ENCODE measurements at regions not wholly inside any gene's neighbourhood (a gene's known extent, or its start where the extent isn't known, plus 50 kb on each side); places are given as distances from the start of the nearest gene placed in this dataset.

GRCh38 chr5:39605588-39606575 lies 181.1 kb upstream of the DAB2 start:
- no peak for DNase-seq (ENCODE audit: extremely low spot score)

GRCh38 chr5:39605145-39605544 lies 180.4 kb upstream of the DAB2 start:
- no peak for DNase-seq (ENCODE audit: extremely low spot score)
- POLR2A ChIA-PET: no interaction called here
- TF ChIP-seq L3MBTL2 (conservative IDR thresholded peaks at IDR 0.05): no peak
- TF ChIP-seq HDGF (IDR thresholded peaks at IDR 0.05; ENCODE audit: borderline replicate concordance): no peak
- no peak for TF ChIP-seq LEF1 (IDR thresholded peaks at IDR 0.05; ENCODE audit: borderline replicate concordance)
- no peak for TF ChIP-seq ZNF384 (IDR thresholded peaks at IDR 0.05)
- no peak for TF ChIP-seq PKNOX1 (IDR thresholded peaks at IDR 0.05)
- TF ChIP-seq CTBP1 (IDR thresholded peaks at IDR 0.05; ENCODE audit: borderline replicate concordance): no peak
- no peak for TF ChIP-seq FOXK2 (IDR thresholded peaks at IDR 0.05)
- TF ChIP-seq SUZ12 (IDR thresholded peaks at IDR 0.05): no peak
- no peak for TF ChIP-seq BHLHE40 (IDR thresholded peaks at IDR 0.05; ENCODE audit: borderline replicate concordance)
- TF ChIP-seq TARDBP (IDR thresholded peaks at IDR 0.05): no peak
- no peak for TF ChIP-seq ARNT (IDR thresholded peaks at IDR 0.05)
- TF ChIP-seq NFRKB (IDR thresholded peaks at IDR 0.05): no peak
- CTCF ChIA-PET: no interaction called here

More at GRCh38 chr5:39605588-39606575, 181.1 kb upstream of the DAB2 start:
- no peak for TF ChIP-seq SP1 (IDR thresholded peaks at IDR 0.05)
- TF ChIP-seq FOXK2 (IDR thresholded peaks at IDR 0.05): no peak
- no peak for TF ChIP-seq TARDBP (IDR thresholded peaks at IDR 0.05)
- no peak for TF ChIP-seq ELF4 (IDR thresholded peaks at IDR 0.05)
- no peak for TF ChIP-seq BHLHE40 (IDR thresholded peaks at IDR 0.05; ENCODE audit: borderline replicate concordance)
- TF ChIP-seq CTBP1 (IDR thresholded peaks at IDR 0.05; ENCODE audit: borderline replicate concordance): no peak
- no peak for TF ChIP-seq PKNOX1 (IDR thresholded peaks at IDR 0.05)
- TF ChIP-seq NFRKB (IDR thresholded peaks at IDR 0.05): no peak
- TF ChIP-seq L3MBTL2 (conservative IDR thresholded peaks at IDR 0.05): no peak
- TF ChIP-seq HDGF (IDR thresholded peaks at IDR 0.05; ENCODE audit: borderline replicate concordance): no peak
- TF ChIP-seq ARNT (IDR thresholded peaks at IDR 0.05): no peak
- no peak for TF ChIP-seq LEF1 (IDR thresholded peaks at IDR 0.05; ENCODE audit: borderline replicate concordance)
- POLR2A ChIA-PET: no interaction called here
- CTCF ChIA-PET: interaction anchor here (0.6 kb wide), 1 partner anchor 27 kb away, joined by 3 read pairs; no protein-coding TSS in a partner anchor

- ChIA-PET CTCF (no interaction called here), POLR2A (no interaction called here)
- no peak for DNase-seq (ENCODE audit: extremely low spot score)
- TF ChIP-seq L3MBTL2 (conservative IDR thresholded peaks at IDR 0.05): no peak
- no peak for TF ChIP-seq HDGF (IDR thresholded peaks at IDR 0.05; ENCODE audit: borderline replicate concordance)
- TF ChIP-seq SP1 (IDR thresholded peaks at IDR 0.05): no peak
Observed at GRCh38 chr5:39604491-39604890, 179.7 kb upstream of the DAB2 start.

- DNase-seq (ENCODE audit: extremely low spot score): no peak
- ChIA-PET CTCF (interaction anchor here (0.8 kb wide), 1 partner anchor 8 kb away, joined by 3 read pairs; no protein-coding TSS in a partner anchor), POLR2A (no interaction called here)
- TF ChIP-seq NFRKB (IDR thresholded peaks at IDR 0.05) (no peak), ELF4 (IDR thresholded peaks at IDR 0.05) (no peak), HDGF (IDR thresholded peaks at IDR 0.05; ENCODE audit: borderline replicate concordance) (no peak), LEF1 (IDR thresholded peaks at IDR 0.05; ENCODE audit: borderline replicate concordance) (no peak), SUZ12 (IDR thresholded peaks at IDR 0.05) (no peak), BHLHE40 (IDR thresholded peaks at IDR 0.05; ENCODE audit: borderline replicate concordance) (no peak), FOXA1 (IDR thresholded peaks at IDR 0.05) (no peak), CTBP1 (IDR thresholded peaks at IDR 0.05; ENCODE audit: borderline replicate concordance) (no peak), FOXM1 (IDR thresholded peaks at IDR 0.05; ENCODE audit: borderline replicate concordance) (no peak), ARNT (IDR thresholded peaks at IDR 0.05) (no peak), FOXK2 (IDR thresholded peaks at IDR 0.05) (no peak), SP1 (IDR thresholded peaks at IDR 0.05) (no peak), TARDBP (IDR thresholded peaks at IDR 0.05) (no peak)
Observed at GRCh38 chr5:39599721-39600431, 175.1 kb upstream of the DAB2 start.

- POLR2A ChIA-PET: interaction anchor here (1.2 kb wide), 1 partner anchor 9 kb away, joined by 3 read pairs; no protein-coding TSS in a partner anchor
Observed at GRCh38 chr5:39598661-39599248, 174.0 kb upstream of the DAB2 start.

More at GRCh38 chr5:39598661-39599248, 174.0 kb upstream of the DAB2 start:
- TF ChIP-seq PKNOX1 (IDR thresholded peaks at IDR 0.05) (no peak), FOXM1 (IDR thresholded peaks at IDR 0.05; ENCODE audit: borderline replicate concordance) (no peak), LEF1 (IDR thresholded peaks at IDR 0.05; ENCODE audit: borderline replicate concordance) (no peak), L3MBTL2 (conservative IDR thresholded peaks at IDR 0.05) (no peak), NFRKB (IDR thresholded peaks at IDR 0.05) (no peak), TARDBP (IDR thresholded peaks at IDR 0.05) (no peak), CTBP1 (IDR thresholded peaks at IDR 0.05; ENCODE audit: borderline replicate concordance) (no peak), ELF4 (IDR thresholded peaks at IDR 0.05) (no peak), HDGF (IDR thresholded peaks at IDR 0.05; ENCODE audit: borderline replicate concordance) (no peak), SUZ12 (IDR thresholded peaks at IDR 0.05) (no peak), FOXK2 (IDR thresholded peaks at IDR 0.05) (no peak), ARNT (IDR thresholded peaks at IDR 0.05) (no peak), SP1 (IDR thresholded peaks at IDR 0.05) (no peak)
- DNase-seq (ENCODE audit: extremely low spot score): no peak
- CTCF ChIA-PET: interaction anchor here (0.8 kb wide), 1 partner anchor 9 kb away, joined by 3 read pairs; no protein-coding TSS in a partner anchor
